ENCODE measurements at regions not wholly inside any gene's neighbourhood (a gene's known extent, or its start where the extent isn't known, plus 50 kb on each side); places are given as distances from the start of the nearest gene placed in this dataset.

DNA sequence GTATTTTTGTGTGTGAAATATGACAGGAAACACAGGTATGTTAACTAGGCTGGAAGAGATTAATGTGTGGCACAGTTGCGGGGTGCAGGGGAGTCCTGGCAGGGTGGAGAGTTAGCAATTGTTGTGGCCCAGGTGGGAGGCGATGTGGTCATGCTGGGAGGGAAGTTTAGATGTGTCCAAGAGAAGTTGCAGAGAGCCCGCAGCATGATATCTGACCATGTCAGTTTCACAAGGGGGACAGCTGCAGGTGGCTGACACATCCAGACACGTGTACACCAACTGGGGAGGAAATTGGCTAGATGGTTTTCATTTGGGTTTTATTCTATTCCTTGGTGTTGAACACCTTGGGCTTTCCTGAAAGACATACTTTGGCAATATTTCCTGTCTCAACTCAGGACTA is 172.8 kb upstream of the RGMA start:
- Histone ChIP-seq H3K27me3 (replicated peaks in 1 of 7) (no peaks in the 10 kb centered on the region), H3K4me3 (no peak overlapping the region), H3K36me3 (no peaks in the 10 kb centered on the region), H3K9me3 (peaks cover 0 to 8% (median 0%) of the 10 kb centered on the region in 8 donors), H3K27ac (no peak overlapping the region), H3K4me1 (peaks cover 0 to 6% (median 1%) of the 10 kb centered on the region in 6 donors)
- 66 to 85% (median 71%) methylated on average over 4 of the region's 4 CpGs for WGBS, 5 donors
- no peak for TF ChIP-seq POLR2AphosphoS5 (IDR thresholded peaks at IDR 0.05)
- TF ChIP-seq, protein P1, sequence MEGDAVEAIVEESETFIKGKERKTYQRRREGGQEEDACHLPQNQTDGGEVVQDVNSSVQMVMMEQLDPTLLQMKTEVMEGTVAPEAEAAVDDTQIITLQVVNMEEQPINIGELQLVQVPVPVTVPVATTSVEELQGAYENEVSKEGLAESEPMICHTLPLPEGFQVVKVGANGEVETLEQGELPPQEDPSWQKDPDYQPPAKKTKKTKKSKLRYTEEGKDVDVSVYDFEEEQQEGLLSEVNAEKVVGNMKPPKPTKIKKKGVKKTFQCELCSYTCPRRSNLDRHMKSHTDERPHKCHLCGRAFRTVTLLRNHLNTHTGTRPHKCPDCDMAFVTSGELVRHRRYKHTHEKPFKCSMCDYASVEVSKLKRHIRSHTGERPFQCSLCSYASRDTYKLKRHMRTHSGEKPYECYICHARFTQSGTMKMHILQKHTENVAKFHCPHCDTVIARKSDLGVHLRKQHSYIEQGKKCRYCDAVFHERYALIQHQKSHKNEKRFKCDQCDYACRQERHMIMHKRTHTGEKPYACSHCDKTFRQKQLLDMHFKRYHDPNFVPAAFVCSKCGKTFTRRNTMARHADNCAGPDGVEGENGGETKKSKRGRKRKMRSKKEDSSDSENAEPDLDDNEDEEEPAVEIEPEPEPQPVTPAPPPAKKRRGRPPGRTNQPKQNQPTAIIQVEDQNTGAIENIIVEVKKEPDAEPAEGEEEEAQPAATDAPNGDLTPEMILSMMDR (IDR thresholded peaks at IDR 0.05 in 8 of 11, conservative IDR thresholded peaks at IDR 0.05 in 3 of 11), result no peak
- no peak for TF ChIP-seq POLR2A (IDR thresholded peaks at IDR 0.05)
- no peak for DNase-seq
- intact Hi-C loops (cut with DNase I; ENCODE audit: low total_unique reads), result no loop called here

GRCh38 chr15:93257920-93258319 is 168.9 kb upstream of the RGMA start:
- DNase-seq, result no peak
- WGBS, 5 donors, result 68 to 93% (median 80%) methylated on average over 3 of the region's 3 CpGs
- Histone ChIP-seq H3K27me3 (replicated peaks in 1 of 7) (no peaks in the 10 kb centered on the region), H3K4me3 (no peak overlapping the region), H3K36me3 (no peaks in the 10 kb centered on the region), H3K27ac (peak overlapping the region in 1 of 8 donors; percentile 45), H3K9me3 (no peaks in the 10 kb centered on the region), H3K4me1 (peaks cover 0 to 18% (median 1%) of the 10 kb centered on the region in 6 donors)
- TF ChIP-seq, protein P1 (IDR thresholded peaks at IDR 0.05 in 8 of 11, conservative IDR thresholded peaks at IDR 0.05 in 3 of 11), result no peak
- no peak for TF ChIP-seq POLR2A (IDR thresholded peaks at IDR 0.05)
- no peak for TF ChIP-seq POLR2AphosphoS5 (IDR thresholded peaks at IDR 0.05)
- intact Hi-C loops (cut with DNase I; ENCODE audit: low total_unique reads), result no loop called here

- H3K27me3 ChIP-seq (replicated peaks in 1 of 7), result no peaks in the 10 kb centered on the region
- 62 to 89% (median 78%) methylated on average over 3 of the region's 3 CpGs for WGBS, 5 donors
- no peaks in the 10 kb centered on the region for H3K9me3 ChIP-seq
- H3K27ac ChIP-seq, result peak overlapping the region in 1 of 8 donors; percentile 57
- H3K36me3 ChIP-seq, result no peaks in the 10 kb centered on the region
- H3K4me3 ChIP-seq, result no peak overlapping the region
- TF ChIP-seq, protein P1 (IDR thresholded peaks at IDR 0.05 in 8 of 11, conservative IDR thresholded peaks at IDR 0.05 in 3 of 11), result no peak
- TF ChIP-seq POLR2AphosphoS5 (IDR thresholded peaks at IDR 0.05) (no peak), POLR2A (IDR thresholded peaks at IDR 0.05) (no peak)
- intact Hi-C loops (cut with DNase I; ENCODE audit: low total_unique reads), result no loop called here
- H3K4me1 ChIP-seq, result peaks cover 0 to 40% (median 3%) of the 10 kb centered on the region in 6 donors
- DNase-seq, result no peak
These were observed 164.7 kb upstream of the RGMA start for GRCh38 chr15:93253681-93254080.

GRCh38 chr15:93252780-93253179 is 163.8 kb upstream of the RGMA start:
- peaks cover 0 to 37% (median 3%) of the 10 kb centered on the region in 6 donors for H3K4me1 ChIP-seq
- no peak for DNase-seq
- TF ChIP-seq POLR2A (IDR thresholded peaks at IDR 0.05) (no peak), POLR2AphosphoS5 (IDR thresholded peaks at IDR 0.05) (no peak)
- TF ChIP-seq, protein P1 (IDR thresholded peaks at IDR 0.05 in 8 of 11, conservative IDR thresholded peaks at IDR 0.05 in 3 of 11), result no peak
- H3K9me3 ChIP-seq, result no peaks in the 10 kb centered on the region
- peak overlapping the region in 4 of 8 donors; percentile 5 to 57 (median 24) for H3K27ac ChIP-seq
- H3K36me3 ChIP-seq, result no peaks in the 10 kb centered on the region
- intact Hi-C loops (cut with DNase I; ENCODE audit: low total_unique reads), result no loop called here
- H3K4me3 ChIP-seq, result no peak overlapping the region
- H3K27me3 ChIP-seq (replicated peaks in 1 of 7), result peaks cover 0 to 2% (median 0%) of the 10 kb centered on the region in 7 donors
- 38 to 74% (median 53%) methylated on average over 2 of the region's 2 CpGs for WGBS, 5 donors

All from spleen (tissue), 11 donors.